HL-60 (cell line): ENCODE measurements at regions not wholly inside any gene's neighbourhood (a gene's known extent, or its start where the extent isn't known, plus 50 kb on each side); places are given as distances from the start of the nearest gene placed in this dataset.

Source experiments
- DNase-seq, 2 experiments: peaks; one replicate each; pipeline ENCODE4 v3.0.0-alpha.2; 2010 to 2020; ENCODE audit warnings: low read depth in 1 of 2, low spot score in 1 of 2
- H3K27ac ChIP-seq: fragments of 250-450 bp; sonication (Bioruptor Pico); replicated peaks from 2 replicates; pipeline ENCODE4 v1.5.1; 2020; ENCODE audit warnings: mild to moderate bottlenecking, moderate library complexity
- H3K27me3 ChIP-seq: fragments of 250-450 bp; sonication (Bioruptor Pico); 2 replicates; pipeline ENCODE4 v1.5.1; 2021; ENCODE audit warnings: mild to moderate bottlenecking, moderate library complexity; ENCODE audit not compliant: insufficient read depth, poor library complexity, severe bottlenecking
- H3K4me3 ChIP-seq: replicated peaks from 2 replicates; pipeline ENCODE4 v1.5.1; 2011; ENCODE audit warnings: mild to moderate bottlenecking, control low read depth, low read length; ENCODE audit not compliant: insufficient read depth
- CTCF ChIP-seq: IDR thresholded peaks from one replicate; pipeline ENCODE4 v1.5.1; 2011; ENCODE audit warnings: low read length, control low read depth, inconsistent platforms; ENCODE audit not compliant: insufficient read depth
- GABPA ChIP-seq: IDR thresholded peaks from 2 replicates; pipeline ENCODE4 v1.6.1; 2012; ENCODE audit warnings: low read depth
- POLR2AphosphoS5 ChIP-seq: IDR thresholded peaks from 2 replicates; pipeline ENCODE4 v1.6.1; 2012; ENCODE audit warnings: low read depth
- SPI1 ChIP-seq: IDR thresholded peaks from 2 replicates; pipeline ENCODE4 v1.6.1; 2012; ENCODE audit warnings: low read depth, mild to moderate bottlenecking, borderline replicate concordance
- TF ChIP-seq, protein P1 (sequence below): IDR thresholded peaks from 2 replicates; pipeline ENCODE4 v1.6.1; 2012; ENCODE audit warnings: low read depth; ENCODE audit not compliant: insufficient replicate concordance

DNA sequence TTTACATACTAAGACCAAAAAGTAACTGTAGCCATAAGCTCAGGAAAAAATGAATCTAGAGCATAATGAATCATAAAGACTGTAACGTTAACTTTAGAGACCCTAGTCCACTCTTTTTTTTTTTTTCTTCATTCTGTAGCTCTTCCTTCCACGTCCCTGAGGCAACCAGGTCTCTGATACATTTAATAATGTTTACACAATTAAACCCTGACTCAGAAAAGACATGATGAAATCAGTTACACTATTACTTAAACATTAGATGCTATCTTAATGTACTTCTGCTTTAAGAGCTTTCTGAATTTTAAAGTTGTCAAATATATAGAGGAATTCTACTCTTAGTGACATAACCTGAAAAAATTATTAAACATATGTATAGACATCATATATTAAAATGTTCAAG lies 1121.5 kb upstream of the DDX18 start:
- H3K27ac ChIP-seq: no peak overlapping the region
- no peak for DNase-seq
- no peak overlapping the region for H3K4me3 ChIP-seq
- TF ChIP-seq GABPA (no peak), SPI1 (no peak), POLR2AphosphoS5 (no peak), CTCF (no peak)
- TF ChIP-seq, protein P1, sequence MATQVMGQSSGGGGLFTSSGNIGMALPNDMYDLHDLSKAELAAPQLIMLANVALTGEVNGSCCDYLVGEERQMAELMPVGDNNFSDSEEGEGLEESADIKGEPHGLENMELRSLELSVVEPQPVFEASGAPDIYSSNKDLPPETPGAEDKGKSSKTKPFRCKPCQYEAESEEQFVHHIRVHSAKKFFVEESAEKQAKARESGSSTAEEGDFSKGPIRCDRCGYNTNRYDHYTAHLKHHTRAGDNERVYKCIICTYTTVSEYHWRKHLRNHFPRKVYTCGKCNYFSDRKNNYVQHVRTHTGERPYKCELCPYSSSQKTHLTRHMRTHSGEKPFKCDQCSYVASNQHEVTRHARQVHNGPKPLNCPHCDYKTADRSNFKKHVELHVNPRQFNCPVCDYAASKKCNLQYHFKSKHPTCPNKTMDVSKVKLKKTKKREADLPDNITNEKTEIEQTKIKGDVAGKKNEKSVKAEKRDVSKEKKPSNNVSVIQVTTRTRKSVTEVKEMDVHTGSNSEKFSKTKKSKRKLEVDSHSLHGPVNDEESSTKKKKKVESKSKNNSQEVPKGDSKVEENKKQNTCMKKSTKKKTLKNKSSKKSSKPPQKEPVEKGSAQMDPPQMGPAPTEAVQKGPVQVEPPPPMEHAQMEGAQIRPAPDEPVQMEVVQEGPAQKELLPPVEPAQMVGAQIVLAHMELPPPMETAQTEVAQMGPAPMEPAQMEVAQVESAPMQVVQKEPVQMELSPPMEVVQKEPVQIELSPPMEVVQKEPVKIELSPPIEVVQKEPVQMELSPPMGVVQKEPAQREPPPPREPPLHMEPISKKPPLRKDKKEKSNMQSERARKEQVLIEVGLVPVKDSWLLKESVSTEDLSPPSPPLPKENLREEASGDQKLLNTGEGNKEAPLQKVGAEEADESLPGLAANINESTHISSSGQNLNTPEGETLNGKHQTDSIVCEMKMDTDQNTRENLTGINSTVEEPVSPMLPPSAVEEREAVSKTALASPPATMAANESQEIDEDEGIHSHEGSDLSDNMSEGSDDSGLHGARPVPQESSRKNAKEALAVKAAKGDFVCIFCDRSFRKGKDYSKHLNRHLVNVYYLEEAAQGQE: no peak
- H3K27me3 ChIP-seq: no peaks in the 10 kb centered on the region

GRCh38 chr2:116696223-116696622 lies 1118.3 kb upstream of the DDX18 start:
- TF ChIP-seq CTCF (no peak), POLR2AphosphoS5 (no peak), GABPA (no peak), SPI1 (no peak)
- TF ChIP-seq, protein P1: no peak
- DNase-seq: no peak
- Histone ChIP-seq H3K27ac (no peak overlapping the region), H3K27me3 (no peaks in the 10 kb centered on the region), H3K4me3 (no peak overlapping the region)

DNA sequence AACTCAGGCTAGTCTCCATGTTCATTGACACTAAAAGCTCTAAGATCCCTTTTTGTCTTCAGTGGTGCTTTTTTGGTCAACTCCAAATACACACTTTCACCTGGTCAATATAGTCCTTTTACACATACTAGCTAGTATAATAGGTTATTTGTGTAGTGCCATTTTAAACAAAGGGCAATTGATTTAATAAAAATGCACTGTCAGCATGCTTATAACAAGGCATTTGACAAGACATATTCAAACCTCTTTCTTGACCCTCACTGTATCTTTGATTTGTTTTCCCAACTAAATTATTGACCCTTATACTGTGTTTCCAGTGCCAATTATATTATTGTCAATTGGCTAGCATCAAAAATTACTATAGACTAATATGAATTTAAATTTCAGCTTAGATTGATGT lies 1117.6 kb upstream of the DDX18 start:
- Histone ChIP-seq H3K27me3 (no peaks in the 10 kb centered on the region), H3K4me3 (no peak overlapping the region), H3K27ac (no peak overlapping the region)
- DNase-seq: no peak
- TF ChIP-seq, protein P1: no peak
- TF ChIP-seq SPI1 (no peak), POLR2AphosphoS5 (no peak), GABPA (no peak), CTCF (no peak)
